H1 (cell line): ENCODE measurements at regions not wholly inside any gene's neighbourhood (a gene's known extent, or its start where the extent isn't known, plus 50 kb on each side); places are given as distances from the start of the nearest gene placed in this dataset.
"Not testable (repeated sequence)": the region's sequence is repeated elsewhere in the genome, so short reads cannot be mapped to it uniquely, and the experiment has no call there.

Source experiments
- CTCF ChIA-PET: fragments of 300-600 bp; sonication (Branson Sonifier 250); formaldehyde crosslinking; loops from one replicate; lab custom pipeline; 2021; ENCODE audit not compliant: partially characterized antibody; lab: Charles Lee
- POLR2A ChIA-PET: fragments of 300-600 bp; sonication (Branson Sonifier 250); formaldehyde crosslinking; loops from one replicate; lab custom pipeline; 2021; ENCODE audit warnings: inconsistent platforms; ENCODE audit not compliant: partially characterized antibody; lab: Charles Lee
- DNase-seq, 2 experiments: peaks; one replicate each; pipeline versions ENCODE4 v3.0.0 to v3.0.0-alpha.2; 2010 to 2022; ENCODE audit warnings: low spot score in 2 of 2, low read depth in 1 of 2, mixed read lengths in 1 of 2
- FAIRE-seq: peaks from 2 replicates; lab custom pipeline; 2011; peaks lifted over from hg19 to GRCh38; lab: Jason Lieb, UNC
- H2AFZ ChIP-seq: 2 replicates; pipeline ENCODE4 v1.8.1; 2012; ENCODE audit warnings: low read length, inconsistent platforms
- H2AK5ac ChIP-seq: 2 replicates; pipeline ENCODE4 v1.6.1; 2013; ENCODE audit warnings: low read depth, low read length
- H2BK120ac ChIP-seq: replicated peaks from 2 replicates; pipeline ENCODE3; 2013; ENCODE audit warnings: low read depth, low read length, inconsistent platforms
- H2BK12ac ChIP-seq: 2 replicates; pipeline ENCODE4 v1.6.1; 2013; ENCODE audit warnings: low read depth, low read length
- H2BK15ac ChIP-seq: 2 replicates; pipeline ENCODE4 v1.6.1; 2013; ENCODE audit warnings: low read length
- H2BK20ac ChIP-seq: 2 replicates; pipeline ENCODE4 v1.6.1; 2013; ENCODE audit warnings: low read length
- H2BK5ac ChIP-seq: 2 replicates; pipeline ENCODE4 v1.6.1; 2013; ENCODE audit warnings: low read depth, low read length
- H3K14ac ChIP-seq: 2 replicates; pipeline ENCODE4 v1.6.1; 2013; ENCODE audit warnings: inconsistent platforms; ENCODE audit not compliant: insufficient read length
- H3K18ac ChIP-seq: 2 replicates; pipeline ENCODE4 v1.6.1; 2013; ENCODE audit warnings: low read length; ENCODE audit errors: extremely low read depth
- H3K23ac ChIP-seq: 2 replicates; pipeline ENCODE4 v1.6.1; 2013; ENCODE audit warnings: inconsistent platforms; ENCODE audit not compliant: insufficient read length
- H3K23me2 ChIP-seq: 2 replicates; pipeline ENCODE4 v1.6.1; 2013; ENCODE audit warnings: low read depth, low read length
- H3K27ac ChIP-seq: 2 replicates; pipeline ENCODE4 v1.6.1; 2011; ENCODE audit warnings: low read depth, low read length, inconsistent platforms
- H3K27me3 ChIP-seq, 4 experiments: replicated peaks in 1 of 4; 1 replicate in 1 of 4; 2 replicates in 3 of 4; pipeline versions ENCODE4 v1.6.1 to v1.8.1; 2011 to 2013; ENCODE audit warnings: low read length in 3 of 4, mild to moderate bottlenecking in 3 of 4, inconsistent platforms in 2 of 4, mixed read lengths in 2 of 4, moderate library complexity in 1 of 4; ENCODE audit not compliant: control insufficient read depth in 3 of 4, insufficient read depth in 3 of 4; ENCODE audit errors: extremely low read depth in 1 of 4
- H3K36me3 ChIP-seq, 4 experiments: 2 replicates each; pipeline versions ENCODE4 v1.6.1 to v1.8.1; 2011 to 2013; ENCODE audit warnings: mild to moderate bottlenecking in 4 of 4, low read length in 3 of 4, moderate library complexity in 2 of 4, control low read depth in 1 of 4, inconsistent platforms in 1 of 4; ENCODE audit not compliant: insufficient read depth in 4 of 4, control insufficient read depth in 2 of 4
- H3K4ac ChIP-seq: replicated peaks from 2 replicates; pipeline ENCODE3; 2013; ENCODE audit warnings: low read length, low read depth, mixed read lengths, inconsistent platforms; ENCODE audit not compliant: insufficient read length
- H3K4me1 ChIP-seq, 4 experiments: replicated peaks in 1 of 4; 1 replicate in 1 of 4; 2 replicates in 3 of 4; pipeline versions ENCODE4 v1.6.1 to v1.8.1; 2011 to 2013; ENCODE audit warnings: low read length in 3 of 4, inconsistent platforms in 2 of 4, mixed read lengths in 1 of 4; ENCODE audit not compliant: insufficient read depth in 4 of 4, control insufficient read depth in 3 of 4
- H3K4me2 ChIP-seq, 2 experiments: 2 replicates each; pipeline versions ENCODE4 v1.6.1 to v1.8.1; 2011 to 2013; ENCODE audit warnings: low read depth in 2 of 2, low read length in 2 of 2, control low read depth in 1 of 2, inconsistent platforms in 1 of 2, mild to moderate bottlenecking in 1 of 2; ENCODE audit not compliant: insufficient read depth in 1 of 2
- H3K4me3 ChIP-seq, 4 experiments: fragments of 200-600, 300-600 bp in 1 of 4; sonication (generic), shearing (Covaris generic), sonication (Bioruptor Twin) in 1 of 4; 2 replicates each; pipeline versions ENCODE4 v1.5.1 to v1.8.1; 2011 to 2016; ENCODE audit warnings: low read length in 4 of 4, low read depth in 3 of 4, control low read depth in 2 of 4, inconsistent platforms in 2 of 4, mild to moderate bottlenecking in 2 of 4, mixed read lengths in 1 of 4, moderate library complexity in 1 of 4; ENCODE audit not compliant: insufficient read depth in 2 of 4; ENCODE audit errors: extremely low read depth in 1 of 4
- H3K56ac ChIP-seq: replicated peaks from 2 replicates; pipeline ENCODE3; 2013; ENCODE audit warnings: low read depth, mild to moderate bottlenecking, mixed read lengths, low read length, inconsistent platforms; ENCODE audit not compliant: insufficient read length
- H3K79me1 ChIP-seq: 2 replicates; pipeline ENCODE4 v1.6.1; 2013; ENCODE audit warnings: low read depth, low read length, control low read depth
- H3K79me2 ChIP-seq, 2 experiments: 2 replicates each; pipeline versions ENCODE4 v1.6.1 to v1.8.1; 2012 to 2013; ENCODE audit warnings: low read length in 2 of 2, mild to moderate bottlenecking in 2 of 2, inconsistent platforms in 1 of 2; ENCODE audit not compliant: insufficient read depth in 2 of 2, control insufficient read depth in 1 of 2
- H3K9ac ChIP-seq, 4 experiments: replicated peaks in 1 of 4; 1 replicate in 1 of 4; 2 replicates in 3 of 4; pipeline versions ENCODE4 v1.6.1 to v1.8.1; 2011 to 2013; ENCODE audit warnings: low read depth in 3 of 4, low read length in 3 of 4, control low read depth in 2 of 4, mild to moderate bottlenecking in 2 of 4, moderate library complexity in 2 of 4, inconsistent platforms in 1 of 4; ENCODE audit errors: extremely low read depth in 1 of 4
- H3K9me3 ChIP-seq, 2 experiments: 2 replicates each; pipeline versions ENCODE4 v1.6.1 to v1.8.1; 2012 to 2013; ENCODE audit warnings: mild to moderate bottlenecking in 2 of 2, moderate library complexity in 2 of 2, control low read depth in 1 of 2, inconsistent platforms in 1 of 2, low read depth in 1 of 2, low read length in 1 of 2, mixed read lengths in 1 of 2; ENCODE audit not compliant: insufficient read depth in 2 of 2
- H4K20me1 ChIP-seq, 2 experiments: replicated peaks in 1 of 2; 2 replicates each; pipeline versions ENCODE3 to v1.8.1; 2011 to 2013; ENCODE audit warnings: inconsistent platforms in 2 of 2, low read length in 2 of 2, mild to moderate bottlenecking in 1 of 2; ENCODE audit not compliant: insufficient read depth in 2 of 2, control insufficient read depth in 1 of 2
- H4K5ac ChIP-seq: 2 replicates; pipeline ENCODE4 v1.6.1; 2013; ENCODE audit warnings: low read length, low read depth, mixed read lengths, inconsistent platforms; ENCODE audit not compliant: insufficient read length
- H4K8ac ChIP-seq: 2 replicates; pipeline ENCODE4 v1.8.0; 2013; ENCODE audit warnings: mild to moderate bottlenecking, moderate library complexity, low read length, inconsistent platforms; ENCODE audit not compliant: insufficient read depth; ENCODE audit errors: extremely low read depth
- H4K91ac ChIP-seq: replicated peaks from 2 replicates; pipeline ENCODE3; 2013; ENCODE audit warnings: low read length, mixed read lengths, inconsistent platforms; ENCODE audit not compliant: insufficient read length
- WGBS, 2 experiments: shearing (Covaris generic) in 1 of 2; methylation state at CpG; one replicate each; pipeline versions ENCODE4 v1.1.6 to v1.1.7; 2013 to 2015; ENCODE audit warnings: low lambda C conversion rate in 2 of 2, mixed read lengths in 2 of 2, inconsistent platforms in 1 of 2, low coverage in 1 of 2, missing lambda C conversion rate in 1 of 2; ENCODE audit not compliant: insufficient replicate concordance in 2 of 2, insufficient coverage in 1 of 2, insufficient read length in 1 of 2; ENCODE audit errors: extremely low coverage in 1 of 2, missing lambda C conversion rate in 1 of 2; 5-methylcytosine and 5-hydroxymethylcytosine counted together

- H3K18ac ChIP-seq, H3K9me3 ChIP-seq, H4K91ac ChIP-seq, H3K27me3 ChIP-seq, H4K8ac ChIP-seq, H3K9ac ChIP-seq, H2BK12ac ChIP-seq, DNase-seq, H2BK5ac ChIP-seq, H3K23me2 ChIP-seq, H2AK5ac ChIP-seq, H2BK15ac ChIP-seq, H3K14ac ChIP-seq, H3K79me1 ChIP-seq, H3K23ac ChIP-seq, H3K4me1 ChIP-seq, H2BK20ac ChIP-seq, H3K4me2 ChIP-seq, H3K56ac ChIP-seq, H3K36me3 ChIP-seq, POLR2A ChIA-PET, H2BK120ac ChIP-seq, H2AFZ ChIP-seq, H3K4me3 ChIP-seq, H3K27ac ChIP-seq, H3K79me2 ChIP-seq, H4K20me1 ChIP-seq, H3K4ac ChIP-seq, FAIRE-seq, H4K5ac ChIP-seq: not testable (repeated sequence)
- WGBS, 2 experiments: 92% methylated on average over 21 of the region's 21 CpGs; no CpG with 5 or more reads in 1 of the 2 experiments
- CTCF ChIA-PET: interaction anchor here (0.6 to 2.3 kb wide), 8 partner anchors 9 to 932 kb away, joined by 3 to 21 read pairs (median 3); no protein-coding TSS in a partner anchor
Observed at GRCh38 chr4:17436047-17436749, 75.7 kb downstream of the QDPR start.
